C4-2B (cell line): ENCODE measurements at regions not wholly inside any gene's neighbourhood (a gene's known extent, or its start where the extent isn't known, plus 50 kb on each side); places are given as distances from the start of the nearest gene placed in this dataset.

Source experiments
- H3K27ac ChIP-seq: fragments of 450-650 bp; 2 replicates; pipeline ENCODE4 v1.5.1; 2017
- CTCF ChIP-seq: fragments of 450-650 bp; conservative IDR thresholded peaks from 2 replicates; pipeline ENCODE4 v1.5.1; 2017; ENCODE audit warnings: mild to moderate bottlenecking
- ZFX ChIP-seq: fragments of 450-650 bp; IDR thresholded peaks from 2 replicates; pipeline ENCODE4 v1.6.1; 2017

- no peak for TF ChIP-seq CTCF
- no peak overlapping the region for H3K27ac ChIP-seq
Measured at GRCh38 chr4:56234098-56234497, 153.2 kb downstream of the AASDH start.

GRCh38 chr4:56231410-56231809 lies 155.9 kb downstream of the AASDH start:
- no peak overlapping the region for H3K27ac ChIP-seq
- no peak for TF ChIP-seq CTCF
- no peak for TF ChIP-seq ZFX

DNA sequence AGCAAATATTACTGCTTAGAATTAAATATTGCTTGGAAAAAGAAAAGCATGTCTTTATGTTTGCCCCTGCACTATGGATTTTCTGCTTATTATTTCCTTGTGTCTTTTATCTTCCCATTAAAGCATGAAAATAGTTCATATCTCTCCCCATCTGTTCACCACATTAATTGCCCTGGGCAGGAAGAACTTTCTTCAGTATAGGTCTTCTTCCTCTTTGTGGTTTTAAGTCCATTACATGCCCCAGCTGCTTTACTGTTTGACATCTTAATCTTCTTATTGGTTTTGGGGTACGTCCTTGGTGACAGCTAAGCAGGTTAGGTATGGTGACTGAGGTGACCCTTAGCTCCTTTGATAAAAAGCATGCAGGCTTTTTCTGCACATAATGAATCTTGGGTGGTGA lies 157.3 kb downstream of the AASDH start:
- TF ChIP-seq CTCF (no peak), ZFX (no peak)
- H3K27ac ChIP-seq, result no peak overlapping the region

DNA sequence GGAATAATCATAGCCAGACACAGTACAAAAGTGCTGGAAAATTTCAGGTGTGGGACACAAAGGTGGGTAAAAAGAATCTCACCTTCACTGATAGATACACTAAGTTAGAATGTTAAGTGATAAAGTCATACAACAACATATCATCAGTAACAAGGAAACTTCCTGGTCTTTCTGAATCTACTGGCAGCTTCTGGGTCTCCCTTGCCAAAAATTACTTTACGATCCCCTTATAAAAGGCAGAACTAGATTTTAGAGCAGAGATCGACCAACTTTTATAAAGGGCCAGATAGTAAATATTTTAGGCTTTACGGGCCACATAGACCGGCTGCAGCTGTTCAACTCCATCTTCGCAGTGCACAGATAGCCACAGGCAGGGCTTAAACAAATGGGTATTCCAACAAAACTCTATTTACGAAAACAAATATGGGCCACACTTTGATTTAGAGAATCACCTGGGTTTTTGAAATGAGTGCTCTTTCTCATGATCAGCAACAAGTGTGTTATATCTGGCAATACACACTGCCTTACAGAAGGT lies 159.9 kb downstream of the AASDH start:
- H3K27ac ChIP-seq, result no peak overlapping the region

DNA sequence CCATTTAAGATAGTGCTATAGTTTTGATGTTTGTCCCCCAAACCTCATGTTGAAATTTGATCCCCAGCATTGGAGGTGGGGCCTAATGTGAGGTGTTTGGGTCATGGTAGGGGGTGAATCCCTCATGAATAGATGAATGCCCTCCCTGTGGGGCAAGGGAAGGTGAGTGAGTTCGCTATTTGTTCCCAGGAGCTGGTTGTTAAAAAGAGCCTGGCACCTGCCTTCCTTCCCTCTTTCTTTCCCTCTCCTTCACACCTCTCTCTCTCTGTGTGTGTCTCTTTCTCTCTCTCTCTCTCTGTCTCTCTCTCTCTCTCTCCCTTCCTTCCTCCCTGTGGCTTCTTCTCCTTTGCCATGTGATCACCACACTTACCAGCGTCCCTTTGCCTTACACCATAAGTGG lies 160.7 kb downstream of the AASDH start:
- H3K27ac ChIP-seq, result no peak overlapping the region; the same call in 1 of the 2 replicates
- TF ChIP-seq ZFX (no peak), CTCF (no peak)

More for the DNA sequence above, 159.9 kb downstream of the AASDH start:
- TF ChIP-seq ZFX (no peak), CTCF (no peak)

DNA sequence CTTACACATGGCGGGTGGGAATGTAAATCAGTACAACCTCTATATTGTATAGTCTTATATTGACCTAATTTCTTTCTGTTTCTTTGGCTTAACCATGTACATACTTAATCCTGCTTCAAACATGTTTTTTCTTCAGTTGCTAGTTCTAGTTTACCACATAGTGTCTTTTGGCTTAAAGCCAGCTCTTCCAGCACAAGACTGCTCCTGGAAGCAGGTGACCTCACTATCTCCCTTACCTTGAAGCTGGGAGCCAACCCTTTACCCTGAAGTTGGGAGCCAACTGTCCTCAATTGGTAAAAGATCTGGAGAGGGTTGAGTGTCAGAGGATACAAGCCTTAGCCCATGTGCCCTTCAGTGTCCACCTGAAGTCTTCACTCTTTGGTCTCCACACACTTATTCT lies 162.7 kb downstream of the AASDH start:
- H3K27ac ChIP-seq, result no peak overlapping the region
- no peak for TF ChIP-seq CTCF
- TF ChIP-seq ZFX, result no peak

GRCh38 chr4:56222514-56222913 lies 164.8 kb downstream of the AASDH start:
- TF ChIP-seq CTCF, result no peak
- TF ChIP-seq ZFX, result no peak
- H3K27ac ChIP-seq, result no peak overlapping the region
